Loucy (cell line): ENCODE measurements at regions not wholly inside any gene's neighbourhood (a gene's known extent, or its start where the extent isn't known, plus 50 kb on each side); places are given as distances from the start of the nearest gene placed in this dataset.

Source experiments
- EZH2phosphoT487 ChIP-seq: fragments of 200-600 bp; IDR thresholded peaks from 2 replicates; pipeline ENCODE4 v1.6.1; 2018; ENCODE audit warnings: antibody characterized with exemption, mild to moderate bottlenecking, moderate library complexity, borderline replicate concordance
- TF ChIP-seq, protein P1 (sequence below): fragments of 200-600 bp; sonication (generic); conservative IDR thresholded peaks from 2 replicates; pipeline ENCODE4 v1.5.1; 2014; ENCODE audit warnings: mild to moderate bottlenecking, antibody characterized with exemption, low read length

DNA sequence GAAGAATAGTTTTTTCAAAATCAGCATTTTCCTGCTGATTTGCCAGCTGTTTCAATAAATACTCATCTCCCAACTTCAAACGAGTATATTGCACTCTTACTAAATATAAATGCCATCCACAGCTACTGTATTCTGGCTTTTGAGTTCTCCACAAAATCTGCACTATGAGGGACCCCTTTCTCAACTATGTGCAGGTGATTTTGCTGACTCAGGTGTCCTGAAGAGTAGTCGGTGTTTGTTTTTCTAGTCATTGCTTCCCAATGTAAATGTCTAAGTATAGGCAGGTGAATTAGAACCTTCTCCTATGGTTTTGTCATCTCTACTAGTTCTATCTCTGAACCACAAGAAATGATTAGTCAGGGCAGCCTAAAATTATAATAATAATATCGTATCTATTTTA is 616.8 kb upstream of the MEF2C start:
- TF ChIP-seq, protein P1, sequence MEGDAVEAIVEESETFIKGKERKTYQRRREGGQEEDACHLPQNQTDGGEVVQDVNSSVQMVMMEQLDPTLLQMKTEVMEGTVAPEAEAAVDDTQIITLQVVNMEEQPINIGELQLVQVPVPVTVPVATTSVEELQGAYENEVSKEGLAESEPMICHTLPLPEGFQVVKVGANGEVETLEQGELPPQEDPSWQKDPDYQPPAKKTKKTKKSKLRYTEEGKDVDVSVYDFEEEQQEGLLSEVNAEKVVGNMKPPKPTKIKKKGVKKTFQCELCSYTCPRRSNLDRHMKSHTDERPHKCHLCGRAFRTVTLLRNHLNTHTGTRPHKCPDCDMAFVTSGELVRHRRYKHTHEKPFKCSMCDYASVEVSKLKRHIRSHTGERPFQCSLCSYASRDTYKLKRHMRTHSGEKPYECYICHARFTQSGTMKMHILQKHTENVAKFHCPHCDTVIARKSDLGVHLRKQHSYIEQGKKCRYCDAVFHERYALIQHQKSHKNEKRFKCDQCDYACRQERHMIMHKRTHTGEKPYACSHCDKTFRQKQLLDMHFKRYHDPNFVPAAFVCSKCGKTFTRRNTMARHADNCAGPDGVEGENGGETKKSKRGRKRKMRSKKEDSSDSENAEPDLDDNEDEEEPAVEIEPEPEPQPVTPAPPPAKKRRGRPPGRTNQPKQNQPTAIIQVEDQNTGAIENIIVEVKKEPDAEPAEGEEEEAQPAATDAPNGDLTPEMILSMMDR: no peak
- no peak for TF ChIP-seq EZH2phosphoT487
